ENCODE measurements at regions not wholly inside any gene's neighbourhood (a gene's known extent, or its start where the extent isn't known, plus 50 kb on each side); places are given as distances from the start of the nearest gene placed in this dataset.
"Not testable (repeated sequence)": the region's sequence is repeated elsewhere in the genome, so short reads cannot be mapped to it uniquely, and the experiment has no call there.

GRCh38 chr9:38243993-38244392 is 148.5 kb upstream of the ALDH1B1 start:
- no peak for TF ChIP-seq CTCF (conservative IDR thresholded peaks at IDR 0.05; ENCODE audit: low read length)
- H3K4me3 ChIP-seq (ENCODE audit: low read length): no peak overlapping the region
- DNase-seq (ENCODE audit: low read depth): no peak

GRCh38 chr9:38242151-38242550 is 150.4 kb upstream of the ALDH1B1 start:
- DNase-seq (ENCODE audit: low read depth); H3K4me3 ChIP-seq (ENCODE audit: low read length): not testable (repeated sequence)

GRCh38 chr9:38240051-38240450 is 152.5 kb upstream of the ALDH1B1 start:
- H3K4me3 ChIP-seq (ENCODE audit: low read length): no peak overlapping the region
- no peak for DNase-seq (ENCODE audit: low read depth)
- TF ChIP-seq CTCF (conservative IDR thresholded peaks at IDR 0.05; ENCODE audit: low read length): no peak

- no peak for TF ChIP-seq CTCF (conservative IDR thresholded peaks at IDR 0.05; ENCODE audit: low read length)
- no peak overlapping the region for H3K4me3 ChIP-seq (ENCODE audit: low read length)
- no peak for DNase-seq (ENCODE audit: low read depth)
Measured at GRCh38 chr9:38235244-38235643, 157.3 kb upstream of the ALDH1B1 start.

GRCh38 chr9:38234479-38235170 is 157.9 kb upstream of the ALDH1B1 start:
- no peak for TF ChIP-seq CTCF (conservative IDR thresholded peaks at IDR 0.05; ENCODE audit: low read length)
- no peak overlapping the region for H3K4me3 ChIP-seq (ENCODE audit: low read length)
- no peak for DNase-seq (ENCODE audit: low read depth)

GRCh38 chr9:38233796-38234355 is 158.6 kb upstream of the ALDH1B1 start:
- DNase-seq (ENCODE audit: low read depth): no peak
- H3K4me3 ChIP-seq (ENCODE audit: low read length): no peak overlapping the region
- TF ChIP-seq CTCF (conservative IDR thresholded peaks at IDR 0.05; ENCODE audit: low read length): no peak

GRCh38 chr9:38233343-38233742 is 159.2 kb upstream of the ALDH1B1 start:
- TF ChIP-seq CTCF (conservative IDR thresholded peaks at IDR 0.05; ENCODE audit: low read length): no peak
- H3K4me3 ChIP-seq (ENCODE audit: low read length): no peak overlapping the region
- DNase-seq (ENCODE audit: low read depth): no peak

All from AG10803 (cell line).